ENCODE measurements at regions not wholly inside any gene's neighbourhood (a gene's known extent, or its start where the extent isn't known, plus 50 kb on each side); places are given as distances from the start of the nearest gene placed in this dataset.

DNA sequence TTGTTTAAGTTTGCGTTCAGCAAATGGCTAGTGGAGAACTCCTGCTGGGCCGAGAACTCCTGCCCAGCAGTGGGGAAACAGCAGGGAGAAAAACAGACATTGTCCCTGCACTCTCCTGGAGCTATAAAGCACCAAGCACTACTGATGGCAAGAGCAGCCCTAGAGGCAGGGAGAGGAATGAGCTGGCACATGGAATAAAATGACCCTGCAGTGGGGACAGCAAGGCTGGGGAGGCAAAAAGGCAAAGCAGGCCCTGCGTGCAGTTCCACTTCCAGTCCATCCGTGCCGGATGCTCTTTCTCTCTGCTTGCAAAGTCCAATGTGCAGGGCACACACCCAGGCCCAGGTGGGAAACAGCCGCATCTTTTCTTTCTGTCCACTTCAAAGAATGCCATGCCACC, 415.5 kb downstream of the LRATD1 start:
- Histone ChIP-seq H3K27ac (ENCODE audit: low read depth, low read length) (no peak overlapping the region), H3K4me1 (ENCODE audit: control insufficient read depth, low read length) (0 out of 2 replicates have a peak, but pooled peaks cover 3% of the 10 kb centered on the region), H3K4me3 (ENCODE audit: low read length) (no peak overlapping the region), H3K4me2 (ENCODE audit: low read length) (no peak overlapping the region), H3K27me3 (ENCODE audit: control insufficient read depth, low read length) (no peaks in the 10 kb centered on the region; the same call in 1 of the 2 replicates), H4K20me1 (ENCODE audit: control insufficient read depth, insufficient read depth, low read depth, low read length) (no peaks in the 10 kb centered on the region), H3K36me3 (ENCODE audit: control insufficient read depth, low read length) (no peaks in the 10 kb centered on the region), H3K9me2 (replicated peaks; ENCODE audit: control insufficient read depth, low read length) (no peaks in the 10 kb centered on the region), H3F3A (ENCODE audit: control insufficient read depth, insufficient read depth) (no peaks in the 10 kb centered on the region), H3K79me2 (ENCODE audit: control insufficient read depth, low read length) (no peaks in the 10 kb centered on the region), H3K9me3 (ENCODE audit: control insufficient read depth, insufficient read depth, low read length) (no peaks in the 10 kb centered on the region)
- TF ChIP-seq, protein P1, sequence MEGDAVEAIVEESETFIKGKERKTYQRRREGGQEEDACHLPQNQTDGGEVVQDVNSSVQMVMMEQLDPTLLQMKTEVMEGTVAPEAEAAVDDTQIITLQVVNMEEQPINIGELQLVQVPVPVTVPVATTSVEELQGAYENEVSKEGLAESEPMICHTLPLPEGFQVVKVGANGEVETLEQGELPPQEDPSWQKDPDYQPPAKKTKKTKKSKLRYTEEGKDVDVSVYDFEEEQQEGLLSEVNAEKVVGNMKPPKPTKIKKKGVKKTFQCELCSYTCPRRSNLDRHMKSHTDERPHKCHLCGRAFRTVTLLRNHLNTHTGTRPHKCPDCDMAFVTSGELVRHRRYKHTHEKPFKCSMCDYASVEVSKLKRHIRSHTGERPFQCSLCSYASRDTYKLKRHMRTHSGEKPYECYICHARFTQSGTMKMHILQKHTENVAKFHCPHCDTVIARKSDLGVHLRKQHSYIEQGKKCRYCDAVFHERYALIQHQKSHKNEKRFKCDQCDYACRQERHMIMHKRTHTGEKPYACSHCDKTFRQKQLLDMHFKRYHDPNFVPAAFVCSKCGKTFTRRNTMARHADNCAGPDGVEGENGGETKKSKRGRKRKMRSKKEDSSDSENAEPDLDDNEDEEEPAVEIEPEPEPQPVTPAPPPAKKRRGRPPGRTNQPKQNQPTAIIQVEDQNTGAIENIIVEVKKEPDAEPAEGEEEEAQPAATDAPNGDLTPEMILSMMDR (IDR thresholded peaks at IDR 0.05; ENCODE audit: low read depth, low read length, poor library complexity, severe bottlenecking): no peak
- no peak for TF ChIP-seq EZH2phosphoT487 (IDR thresholded peaks at IDR 0.05; ENCODE audit: borderline replicate concordance, low read length)

DNA sequence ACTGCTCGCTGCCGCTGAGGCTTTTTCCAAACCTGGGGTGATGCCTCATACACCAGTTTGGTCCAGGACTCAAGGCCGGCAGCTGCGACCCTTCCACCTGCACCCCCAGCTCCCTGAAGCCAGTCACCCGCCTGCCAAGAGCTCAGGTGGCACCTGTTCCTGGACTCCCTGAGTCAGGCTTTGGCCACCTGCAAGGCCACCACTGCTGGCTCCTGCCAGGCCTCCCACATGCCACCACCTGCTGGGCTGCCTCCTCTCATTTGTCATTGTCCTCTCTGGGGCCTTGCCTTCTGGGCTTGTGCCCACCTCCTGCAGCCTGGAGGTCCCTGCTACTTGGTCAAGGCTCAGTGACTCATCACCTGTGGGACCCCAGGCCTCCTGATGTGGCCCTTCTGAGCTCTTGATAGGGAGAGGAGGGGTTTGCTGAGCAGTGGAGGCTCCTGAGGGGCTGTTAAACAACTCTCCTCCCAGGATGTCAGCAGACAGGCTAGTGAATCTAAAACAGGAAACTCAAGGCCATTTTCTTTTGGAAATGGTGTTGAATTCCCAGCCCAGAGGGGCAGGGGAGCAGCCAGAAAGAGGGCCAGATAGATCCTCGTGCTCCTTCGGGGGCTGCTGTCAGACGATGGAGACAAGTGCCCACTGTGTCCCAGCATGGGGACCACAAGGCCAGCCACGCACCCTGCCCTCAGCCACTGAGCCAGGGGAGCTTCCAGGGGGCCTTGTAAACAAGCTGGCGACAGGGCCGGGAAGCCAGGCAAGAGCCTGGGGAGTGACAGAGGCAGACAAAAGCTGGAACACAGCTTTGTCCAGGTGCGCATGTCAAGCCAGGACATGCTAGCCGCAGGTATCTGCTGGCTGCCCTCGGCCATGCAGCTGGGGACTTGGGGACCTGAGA, 416.8 kb downstream of the LRATD1 start:
- Histone ChIP-seq H3K9me2 (replicated peaks; ENCODE audit: control insufficient read depth, low read length) (no peaks in the 10 kb centered on the region), H3K36me3 (ENCODE audit: control insufficient read depth, low read length) (no peaks in the 10 kb centered on the region), H3F3A (ENCODE audit: control insufficient read depth, insufficient read depth) (no peaks in the 10 kb centered on the region), H3K27me3 (ENCODE audit: control insufficient read depth, low read length) (no peaks in the 10 kb centered on the region), H3K79me2 (ENCODE audit: control insufficient read depth, low read length) (no peaks in the 10 kb centered on the region), H3K4me3 (ENCODE audit: low read length) (no peak overlapping the region), H3K27ac (ENCODE audit: low read depth, low read length) (no peak overlapping the region), H3K4me2 (ENCODE audit: low read length) (no peak overlapping the region), H3K9me3 (ENCODE audit: control insufficient read depth, insufficient read depth, low read length) (no peaks in the 10 kb centered on the region), H4K20me1 (ENCODE audit: control insufficient read depth, insufficient read depth, low read depth, low read length) (no peaks in the 10 kb centered on the region), H3K4me1 (ENCODE audit: control insufficient read depth, low read length) (0 out of 2 replicates have a peak, but pooled peaks cover 3% of the 10 kb centered on the region)
- TF ChIP-seq, protein P1 (IDR thresholded peaks at IDR 0.05; ENCODE audit: low read depth, low read length, poor library complexity, severe bottlenecking): no peak
- no peak for TF ChIP-seq EZH2phosphoT487 (IDR thresholded peaks at IDR 0.05; ENCODE audit: borderline replicate concordance, low read length)

DNA sequence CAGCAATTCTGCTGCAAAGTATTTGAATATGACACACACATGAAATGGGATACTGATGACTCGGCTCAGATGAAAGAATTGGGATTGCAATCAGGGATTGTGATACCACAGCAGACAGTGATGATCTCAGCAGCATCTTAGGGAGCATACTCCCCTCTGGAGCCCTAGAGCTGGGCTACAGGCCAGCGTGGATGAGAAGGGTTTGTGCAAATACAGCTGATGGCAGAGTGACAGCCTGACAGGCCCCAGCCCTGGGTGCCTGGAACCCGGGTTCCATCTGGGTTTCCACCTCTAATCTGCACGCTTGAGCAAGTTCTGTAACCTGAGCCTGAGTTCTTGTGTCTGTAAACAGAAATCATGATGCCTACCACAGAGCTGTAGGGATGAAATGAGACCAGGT, 418.0 kb downstream of the LRATD1 start:
- H3K9me2 ChIP-seq (replicated peaks; ENCODE audit: control insufficient read depth, low read length): no peaks in the 10 kb centered on the region
- H3K79me2 ChIP-seq (ENCODE audit: control insufficient read depth, low read length): no peaks in the 10 kb centered on the region

More for the DNA sequence above, 418.0 kb downstream of the LRATD1 start:
- no peak for TF ChIP-seq EZH2phosphoT487 (IDR thresholded peaks at IDR 0.05; ENCODE audit: borderline replicate concordance, low read length)
- TF ChIP-seq, protein P1 (IDR thresholded peaks at IDR 0.05; ENCODE audit: low read depth, low read length, poor library complexity, severe bottlenecking): no peak
- Histone ChIP-seq H3K4me2 (ENCODE audit: low read length) (no peak overlapping the region), H3K9me3 (ENCODE audit: control insufficient read depth, insufficient read depth, low read length) (no peaks in the 10 kb centered on the region), H3K27me3 (ENCODE audit: control insufficient read depth, low read length) (no peaks in the 10 kb centered on the region), H3K4me3 (ENCODE audit: low read length) (no peak overlapping the region), H4K20me1 (ENCODE audit: control insufficient read depth, insufficient read depth, low read depth, low read length) (no peaks in the 10 kb centered on the region), H3F3A (ENCODE audit: control insufficient read depth, insufficient read depth) (no peaks in the 10 kb centered on the region), H3K27ac (ENCODE audit: low read depth, low read length) (no peak overlapping the region), H3K4me1 (ENCODE audit: control insufficient read depth, low read length) (0 out of 2 replicates have a peak, but pooled peaks cover 3% of the 10 kb centered on the region), H3K36me3 (ENCODE audit: control insufficient read depth, low read length) (no peaks in the 10 kb centered on the region)

All from DOHH2 (cell line).